ENCODE measurements at regions not wholly inside any gene's neighbourhood (a gene's known extent, or its start where the extent isn't known, plus 50 kb on each side); places are given as distances from the start of the nearest gene placed in this dataset.

DNA sequence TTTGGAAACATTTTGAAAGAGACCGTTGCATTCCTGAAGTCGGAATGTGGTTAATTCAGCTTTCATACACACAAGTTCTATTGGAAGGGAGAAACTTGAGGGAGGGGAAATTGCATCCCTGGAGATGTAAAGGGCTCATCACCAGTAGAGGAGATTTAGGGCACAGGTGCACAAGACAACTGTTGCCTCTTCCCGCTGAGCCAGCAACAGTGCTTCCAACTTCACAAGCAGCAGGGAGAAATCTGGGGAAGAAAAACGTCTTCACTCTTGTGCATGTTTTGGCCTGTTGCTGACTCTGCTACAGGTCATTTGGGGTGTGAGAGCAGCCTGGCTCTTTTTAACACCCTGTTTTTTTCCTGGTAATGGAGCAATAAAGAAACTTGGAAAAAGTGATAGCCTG is 277.9 kb downstream of the GAS1 start:
- FAIRE-seq (no peak), DNase-seq (ENCODE audit: low spot score) (no peak), ATAC-seq (no peak)
- peaks cover 1 to 8% of the 10 kb centered on the region in 2 experiments; a peak in 2 of 5 replicates for H3K27me3 ChIP-seq (ENCODE audit: control insufficient read depth in 1 of 2, insufficient read depth in 2 of 2, low read length in 2 of 2)
- CTCF ChIA-PET (ENCODE audit: low intra/inter-chr PET ratio, low total read pairs), result no interaction called here
- no peak overlapping the region for H3K27ac ChIP-seq (ENCODE audit: extremely low read length, insufficient read depth, low read length)
- in situ Hi-C loops (cut with HindIII; ENCODE audit: extremely low pct_ligation_motif_present, low pct_unique_long_range_greater_than_20kb) (no loop called here), intact Hi-C loops (cut with micrococcal nuclease; ENCODE audit: unreplicated experiment) (no loop called here)
- H3K4me2 ChIP-seq (ENCODE audit: low read depth, low read length), result no peak overlapping the region
- H3K4me1 ChIP-seq (ENCODE audit: insufficient read depth, low read length), result no peaks in the 10 kb centered on the region
- no peaks in the 10 kb centered on the region for H4K20me1 ChIP-seq (ENCODE audit: insufficient read depth, low read length)
- no peaks in the 10 kb centered on the region for H3K9me3 ChIP-seq (ENCODE audit: low read length)
- no peak for TF ChIP-seq FOSL2 (CRISPR knock-in tag; IDR thresholded peaks at IDR 0.05)
- no peak for TF ChIP-seq NFKBIZ (CRISPR knock-in tag; IDR thresholded peaks at IDR 0.05)
- TF ChIP-seq, protein P1, sequence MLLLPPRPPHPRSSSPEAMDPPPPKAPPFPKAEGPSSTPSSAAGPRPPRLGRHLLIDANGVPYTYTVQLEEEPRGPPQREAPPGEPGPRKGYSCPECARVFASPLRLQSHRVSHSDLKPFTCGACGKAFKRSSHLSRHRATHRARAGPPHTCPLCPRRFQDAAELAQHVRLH (CRISPR knock-in tag; IDR thresholded peaks at IDR 0.05; ENCODE audit: borderline replicate concordance, low read depth), result no peak
- TF ChIP-seq ZNF354B (CRISPR knock-in tag; IDR thresholded peaks at IDR 0.05), result no peak
- no peak for TF ChIP-seq MAFF (IDR thresholded peaks at IDR 0.05; ENCODE audit: low read depth, low read length)
- TF ChIP-seq ZNF326 (CRISPR knock-in tag; IDR thresholded peaks at IDR 0.05; ENCODE audit: borderline replicate concordance), result no peak
- no peak for TF ChIP-seq TBP (CRISPR knock-in tag; IDR thresholded peaks at IDR 0.05)
- TF ChIP-seq ESRRA (CRISPR knock-in tag; IDR thresholded peaks at IDR 0.05; ENCODE audit: low read depth), result no peak
- no peak for TF ChIP-seq ZNF10 (CRISPR knock-in tag; IDR thresholded peaks at IDR 0.05; ENCODE audit: borderline replicate concordance, low read depth)
- no peak for TF ChIP-seq USF2 (IDR thresholded peaks at IDR 0.05; ENCODE audit: low read depth, low read length)
- no peak for TF ChIP-seq USF2 (CRISPR knock-in tag; IDR thresholded peaks at IDR 0.05; ENCODE audit: borderline replicate concordance)
- TF ChIP-seq TARDBP (CRISPR knock-in tag; IDR thresholded peaks at IDR 0.05), result no peak
- no TSS peak for BruUV-seq (replicated peaks)
- no peak overlapping the region for H2AFZ ChIP-seq (ENCODE audit: low read length)
- POLR2A ChIA-PET, result no interaction called here
- H3K9ac ChIP-seq (ENCODE audit: insufficient read depth, low read depth, low read length), result no peak overlapping the region
- no peaks in the 10 kb centered on the region for H3K36me3 ChIP-seq (replicated peaks in 1 of 2; ENCODE audit: control insufficient read depth in 1 of 2, insufficient read depth in 2 of 2, low read length in 2 of 2)
- H3K79me2 ChIP-seq (ENCODE audit: insufficient read depth, low read length), result no peaks in the 10 kb centered on the region
- 2% methylated on average over 4 of the region's 4 CpGs for WGBS (ENCODE audit: low lambda C conversion rate)
- H3K4me3 ChIP-seq (replicated peaks in 1 of 3; ENCODE audit: insufficient read depth in 1 of 3, low read depth in 2 of 3, low read length in 3 of 3), result no peak overlapping the region

Data from HepG2 (cell line).